NT2/D1 (cell line): ENCODE measurements at regions not wholly inside any gene's neighbourhood (a gene's known extent, or its start where the extent isn't known, plus 50 kb on each side); places are given as distances from the start of the nearest gene placed in this dataset.

Source experiments
- DNase-seq: peaks from one replicate; pipeline ENCODE4 v3.0.0-alpha.2; 2011; ENCODE audit warnings: low read depth, low spot score
- H3K27me3 ChIP-seq: 2 replicates; pipeline ENCODE4 v1.6.0; 2011; ENCODE audit warnings: mild to moderate bottlenecking; ENCODE audit not compliant: insufficient read length, insufficient read depth
- H3K36me3 ChIP-seq: 2 replicates; pipeline ENCODE4 v1.6.1; 2011; ENCODE audit warnings: mild to moderate bottlenecking, low read length, mixed read lengths; ENCODE audit not compliant: insufficient read depth, insufficient read length
- H3K4me1 ChIP-seq: 2 replicates; pipeline ENCODE4 v1.5.1; 2011; ENCODE audit not compliant: insufficient read depth, insufficient read length
- H3K4me3 ChIP-seq: 2 replicates; pipeline ENCODE4 v1.5.1; 2011; ENCODE audit warnings: low read depth; ENCODE audit not compliant: insufficient read length
- H3K9ac ChIP-seq: 2 replicates; pipeline ENCODE4 v1.6.0; 2011; ENCODE audit warnings: low read depth; ENCODE audit not compliant: insufficient read length
- H3K9me3 ChIP-seq: 2 replicates; pipeline ENCODE4 v1.5.1; 2011; ENCODE audit warnings: mild to moderate bottlenecking, low read length; ENCODE audit not compliant: insufficient read depth
- SUZ12 ChIP-seq: IDR thresholded peaks from 2 replicates; pipeline ENCODE4 v1.6.1; 2011; ENCODE audit not compliant: insufficient read length, insufficient read depth; ENCODE audit errors: extremely low read depth
- YY1 ChIP-seq: IDR thresholded peaks from 2 replicates; pipeline ENCODE4 v1.6.1; 2011; ENCODE audit not compliant: insufficient read length, insufficient read depth
- ZNF274 ChIP-seq: IDR thresholded peaks from 2 replicates; pipeline ENCODE4 v1.6.1; 2011; ENCODE audit warnings: mild to moderate bottlenecking, low read depth, low read length

DNA sequence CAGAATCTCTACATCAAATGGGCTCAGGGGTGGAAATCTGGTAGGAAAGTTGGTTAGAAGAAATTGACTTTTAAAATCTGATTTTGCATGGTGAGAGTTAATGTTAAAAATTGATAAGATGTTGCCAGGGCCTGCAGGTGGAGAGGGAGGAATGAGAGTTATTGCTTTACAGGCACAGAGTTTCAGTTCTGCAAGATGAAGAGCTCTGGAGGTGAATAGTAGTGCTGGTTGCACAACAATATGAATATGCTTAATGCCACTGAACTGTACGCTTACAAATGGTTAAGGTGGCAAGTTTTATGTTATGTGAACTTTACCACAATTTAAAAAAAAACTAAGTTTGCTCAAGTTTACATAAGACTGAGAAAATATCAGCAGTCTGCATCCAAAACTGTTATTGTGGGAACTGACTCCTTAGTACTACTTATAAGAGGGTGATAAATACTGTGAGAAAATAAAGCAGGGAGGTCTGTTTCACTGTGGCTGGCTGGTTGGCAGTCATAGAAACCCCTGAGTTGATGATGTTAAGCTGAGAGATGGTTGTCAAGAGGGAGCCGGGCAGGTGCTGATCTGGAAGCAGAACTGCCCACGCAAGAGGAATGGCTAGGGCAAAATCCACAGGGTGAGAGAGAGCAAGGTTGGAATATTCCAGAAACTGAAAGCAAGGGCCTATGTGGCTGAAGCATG lies 144.9 kb downstream of the EDEM1 start:
- Histone ChIP-seq H3K9me3 (no peaks in the 10 kb centered on the region), H3K9ac (no peak overlapping the region), H3K4me1 (no peaks in the 10 kb centered on the region), H3K4me3 (no peak overlapping the region), H3K27me3 (no peaks in the 10 kb centered on the region), H3K36me3 (no peaks in the 10 kb centered on the region)
- no peak for DNase-seq
- TF ChIP-seq ZNF274 (no peak), YY1 (no peak), SUZ12 (no peak)

DNA sequence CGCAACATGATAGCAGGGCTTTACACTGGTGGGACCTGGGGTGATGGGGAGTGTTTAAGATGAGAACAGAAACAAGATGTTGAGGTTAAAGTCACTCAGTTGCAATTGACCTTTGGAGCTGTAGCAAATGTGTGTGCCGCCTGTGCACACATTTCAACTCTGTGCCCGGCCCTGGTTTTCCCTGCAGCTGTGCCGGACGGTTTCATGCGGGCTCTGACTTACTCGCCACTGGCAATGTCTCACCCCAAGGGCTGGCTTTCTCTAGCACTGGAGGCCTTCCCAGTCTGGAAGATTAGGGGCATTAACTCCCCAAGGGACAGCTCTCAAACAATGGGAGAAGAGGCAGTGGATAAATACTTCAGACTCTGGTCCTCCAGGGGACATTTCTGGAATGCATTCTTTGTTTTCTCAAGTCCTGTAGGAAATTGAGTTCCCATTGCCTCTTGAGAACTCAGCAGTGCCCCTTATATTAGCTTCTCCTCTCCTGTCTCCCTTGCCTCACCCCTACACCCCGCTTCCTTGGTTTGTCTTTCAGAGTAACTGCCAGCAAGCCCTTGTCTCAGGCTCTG lies 152.5 kb downstream of the EDEM1 start:
- H3K4me3 ChIP-seq = no peak overlapping the region
- H3K9me3 ChIP-seq = no peaks in the 10 kb centered on the region
- no peaks in the 10 kb centered on the region for H3K4me1 ChIP-seq
- H3K27me3 ChIP-seq = no peaks in the 10 kb centered on the region
- TF ChIP-seq SUZ12 = no peak
- no peak for TF ChIP-seq ZNF274
- no peak for TF ChIP-seq YY1
- peak; percentile 54 for DNase-seq
- H3K36me3 ChIP-seq = no peaks in the 10 kb centered on the region
- H3K9ac ChIP-seq = no peak overlapping the region

DNA sequence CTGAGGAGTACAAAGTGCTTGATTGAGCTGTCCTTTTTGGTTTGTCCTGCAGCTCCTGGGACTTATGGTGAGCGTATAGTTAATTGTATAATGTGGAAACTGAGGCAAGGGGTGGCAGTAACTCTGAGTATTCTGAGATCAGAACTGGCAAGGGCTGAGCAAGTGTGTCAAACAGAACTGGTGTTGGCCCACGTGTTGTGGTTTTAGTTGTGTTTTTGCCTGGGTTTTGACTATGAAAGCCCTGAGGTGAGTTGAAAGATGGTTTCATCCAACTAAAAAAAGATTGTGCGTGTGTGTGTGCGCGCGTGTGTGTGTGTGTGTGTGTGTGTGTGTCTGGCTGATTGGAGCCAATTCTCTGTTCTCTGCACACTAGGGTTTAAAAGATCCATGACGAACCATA lies 154.1 kb downstream of the EDEM1 start:
- H3K27me3 ChIP-seq = no peaks in the 10 kb centered on the region
- no peaks in the 10 kb centered on the region for H3K9me3 ChIP-seq
- H3K36me3 ChIP-seq = no peaks in the 10 kb centered on the region
- no peak overlapping the region for H3K9ac ChIP-seq
- H3K4me3 ChIP-seq = no peak overlapping the region
- no peak for DNase-seq
- no peaks in the 10 kb centered on the region for H3K4me1 ChIP-seq
- TF ChIP-seq YY1 (no peak), ZNF274 (no peak), SUZ12 (no peak)

DNA sequence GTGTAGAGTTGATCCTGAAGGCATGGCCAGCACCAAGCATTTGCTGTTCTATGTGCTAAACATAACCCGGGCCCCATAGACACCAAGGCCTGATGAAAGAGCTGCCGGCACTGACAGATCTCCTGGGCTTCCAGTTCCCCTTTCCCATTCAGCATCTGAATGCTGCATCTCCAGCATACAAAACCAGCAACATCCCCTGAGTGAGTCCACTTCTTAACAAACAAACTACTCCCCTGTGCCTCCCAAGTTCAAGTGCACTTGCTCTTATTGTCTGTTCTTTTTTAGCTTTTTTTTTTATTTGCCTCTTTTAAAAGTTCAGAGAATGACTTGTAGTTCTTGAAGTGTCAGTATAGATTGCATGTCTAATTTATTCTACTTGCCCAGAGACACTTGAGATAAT lies 156.0 kb downstream of the EDEM1 start:
- Histone ChIP-seq H3K9me3 (no peaks in the 10 kb centered on the region), H3K4me3 (no peak overlapping the region), H3K27me3 (no peaks in the 10 kb centered on the region), H3K4me1 (no peaks in the 10 kb centered on the region), H3K9ac (no peak overlapping the region), H3K36me3 (no peaks in the 10 kb centered on the region)
- no peak for DNase-seq
- no peak for TF ChIP-seq ZNF274
- TF ChIP-seq SUZ12 = no peak
- no peak for TF ChIP-seq YY1

DNA sequence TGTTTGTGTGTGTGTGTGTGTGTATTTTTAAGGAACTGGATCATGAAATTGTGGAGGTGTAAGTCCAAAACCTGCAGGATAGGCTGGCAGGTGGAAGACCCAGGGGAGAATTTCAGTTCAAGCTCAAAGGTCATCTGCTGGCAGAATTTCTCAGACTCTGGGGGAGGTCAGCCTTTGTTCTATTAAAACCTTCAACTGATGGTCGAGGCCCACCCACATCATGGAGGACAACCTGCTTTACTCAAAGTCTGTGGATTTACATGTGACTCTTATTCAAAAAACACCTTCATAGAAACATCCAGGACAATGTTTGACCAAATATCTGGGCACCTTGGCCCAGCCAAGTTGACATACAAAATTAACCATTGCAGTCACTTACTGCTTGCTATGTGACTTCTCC lies 157.2 kb downstream of the EDEM1 start:
- Histone ChIP-seq H3K9ac (no peak overlapping the region), H3K36me3 (no peaks in the 10 kb centered on the region), H3K4me3 (no peak overlapping the region), H3K4me1 (no peaks in the 10 kb centered on the region), H3K27me3 (no peaks in the 10 kb centered on the region), H3K9me3 (peaks cover 11% of the 10 kb centered on the region; the same call in 1 of the 2 replicates)
- DNase-seq = no peak
- TF ChIP-seq ZNF274 (no peak), SUZ12 (no peak), YY1 (no peak)

DNA sequence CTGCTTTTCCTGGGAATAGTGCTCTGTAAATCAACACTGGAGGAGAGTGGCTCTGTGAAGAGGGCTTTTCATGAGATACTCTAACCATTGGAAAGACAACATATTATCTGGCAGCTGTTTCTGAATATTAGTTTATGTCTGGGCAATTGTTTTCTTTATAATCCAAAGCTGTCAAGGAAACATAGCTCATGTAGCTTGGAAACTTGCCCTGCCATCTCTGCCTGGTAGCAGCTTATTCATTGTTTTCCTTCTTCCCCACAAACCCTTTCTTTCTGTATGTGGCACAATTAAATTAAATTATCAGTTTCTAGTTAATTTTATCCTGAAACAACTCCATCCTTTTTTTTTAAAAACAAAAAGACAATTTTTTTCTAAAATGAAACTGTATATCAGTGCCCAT lies 160.0 kb downstream of the EDEM1 start:
- Histone ChIP-seq H3K27me3 (no peaks in the 10 kb centered on the region), H3K9ac (no peak overlapping the region), H3K4me1 (no peaks in the 10 kb centered on the region), H3K4me3 (no peak overlapping the region), H3K9me3 (peaks cover 14% of the 10 kb centered on the region; the same call in 1 of the 2 replicates), H3K36me3 (no peaks in the 10 kb centered on the region)
- TF ChIP-seq ZNF274 (no peak), YY1 (no peak), SUZ12 (no peak)
- DNase-seq = no peak

DNA sequence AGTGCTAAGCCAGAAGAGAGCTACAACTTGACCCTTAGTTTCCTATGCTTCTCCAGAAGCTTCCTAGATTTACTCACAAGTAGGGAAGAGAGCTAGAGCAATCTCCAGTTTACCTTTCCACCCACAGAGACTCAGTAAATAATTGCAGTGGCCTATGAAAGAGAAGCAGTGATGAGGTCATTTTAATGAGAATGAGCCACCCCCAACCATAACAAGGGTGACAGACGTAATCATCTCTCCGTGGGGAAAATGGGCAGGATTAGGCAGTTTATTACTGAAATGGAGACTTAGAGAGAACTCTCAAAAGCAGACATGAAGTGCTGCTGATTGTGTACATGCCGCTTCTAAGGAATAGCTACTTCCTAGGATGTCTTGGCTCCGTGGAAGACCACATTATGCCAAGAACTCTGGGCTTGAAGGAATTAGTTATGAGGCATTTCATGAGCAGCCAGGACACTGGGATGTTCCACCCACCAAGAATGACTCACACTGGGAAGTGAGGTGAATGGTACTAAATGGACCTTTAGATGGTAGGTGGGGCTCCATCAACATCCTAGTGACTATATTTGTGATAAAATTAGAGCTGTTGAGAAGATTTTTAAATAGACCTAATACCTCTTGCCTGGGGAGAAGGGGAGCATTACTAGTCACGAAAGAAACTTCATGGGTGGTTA lies 160.9 kb downstream of the EDEM1 start:
- no peaks in the 10 kb centered on the region for H3K4me1 ChIP-seq
- H3K9me3 ChIP-seq = peaks cover 14% of the 10 kb centered on the region; the same call in 1 of the 2 replicates
- H3K36me3 ChIP-seq = no peaks in the 10 kb centered on the region
- DNase-seq = no peak
- H3K9ac ChIP-seq = no peak overlapping the region
- no peak overlapping the region for H3K4me3 ChIP-seq
- TF ChIP-seq ZNF274 (no peak), SUZ12 (no peak), YY1 (no peak)
- no peaks in the 10 kb centered on the region for H3K27me3 ChIP-seq
